H7 (cell line): ENCODE measurements at regions not wholly inside any gene's neighbourhood (a gene's known extent, or its start where the extent isn't known, plus 50 kb on each side); places are given as distances from the start of the nearest gene placed in this dataset.
"Not testable (repeated sequence)": the region's sequence is repeated elsewhere in the genome, so short reads cannot be mapped to it uniquely, and the experiment has no call there.

Experiments
- DNase-seq: peaks from one replicate; pipeline ENCODE4 v3.0.0; 2012
- H3K27me3 ChIP-seq: 2 replicates; pipeline ENCODE4 v1.6.0; 2011; ENCODE audit warnings: mild to moderate bottlenecking, low read length; ENCODE audit not compliant: control insufficient read depth, insufficient read depth
- H3K36me3 ChIP-seq: replicated peaks from 2 replicates; pipeline ENCODE4 v1.5.1; 2011; ENCODE audit warnings: low read length; ENCODE audit not compliant: control insufficient read depth, insufficient read depth
- H3K4me3 ChIP-seq: 2 replicates; pipeline ENCODE4 v1.5.1; 2011; ENCODE audit warnings: low read depth, mild to moderate bottlenecking, control low read depth, low read length, moderate library complexity; ENCODE audit not compliant: insufficient read depth

GRCh38 chr4:131347816-131348215 is 1801.3 kb upstream of the PCDH10 start:
- Histone ChIP-seq H3K27me3 (no peaks in the 10 kb centered on the region), H3K4me3 (no peak overlapping the region), H3K36me3 (no peaks in the 10 kb centered on the region)
- no peak for DNase-seq

DNA sequence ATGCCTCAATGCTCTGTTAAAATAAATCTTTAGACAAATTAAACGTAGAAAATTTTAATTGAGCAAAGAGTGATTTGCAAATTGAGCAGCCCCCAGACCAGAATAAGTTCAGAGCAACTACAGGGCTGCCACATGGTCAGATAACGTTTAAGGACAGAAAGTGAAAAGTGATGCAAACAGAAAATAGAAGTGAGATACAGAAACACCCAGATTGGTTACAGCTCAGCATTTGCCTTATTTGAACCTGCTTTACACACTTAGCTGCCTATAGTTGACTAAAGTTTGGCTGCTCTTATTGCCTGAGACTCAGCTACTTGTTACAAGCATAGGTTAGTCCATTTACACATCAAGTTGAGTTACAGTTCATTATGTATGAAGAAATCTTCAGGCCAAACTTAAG is 1800.8 kb upstream of the PCDH10 start:
- Histone ChIP-seq H3K4me3 (no peak overlapping the region), H3K27me3 (no peaks in the 10 kb centered on the region), H3K36me3 (no peaks in the 10 kb centered on the region)
- DNase-seq, result no peak

- H3K4me3 ChIP-seq, H3K27me3 ChIP-seq, H3K36me3 ChIP-seq, DNase-seq: not testable (repeated sequence)
Measured at GRCh38 chr4:131352371-131352770, 1796.7 kb upstream of the PCDH10 start.

DNA sequence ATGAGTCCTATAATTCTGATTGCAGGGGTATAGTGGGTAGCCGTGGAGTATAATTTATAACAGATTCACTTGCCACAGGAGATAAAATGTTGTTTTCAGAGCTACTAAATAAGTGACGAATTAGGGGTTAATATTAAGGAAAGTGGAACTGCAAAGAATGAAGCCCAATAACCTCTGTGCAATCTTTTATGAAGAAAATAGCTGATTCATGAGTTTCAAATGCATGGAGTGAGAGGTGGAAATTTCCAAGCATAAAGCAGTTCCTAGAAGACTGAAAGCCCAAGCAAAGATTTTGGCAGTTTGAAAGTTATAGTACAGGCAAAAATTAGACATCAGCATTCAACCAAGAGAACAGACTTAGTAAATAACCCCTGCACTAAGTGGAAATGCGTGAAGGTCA is 1782.4 kb upstream of the PCDH10 start:
- no peaks in the 10 kb centered on the region for H3K36me3 ChIP-seq

DNA sequence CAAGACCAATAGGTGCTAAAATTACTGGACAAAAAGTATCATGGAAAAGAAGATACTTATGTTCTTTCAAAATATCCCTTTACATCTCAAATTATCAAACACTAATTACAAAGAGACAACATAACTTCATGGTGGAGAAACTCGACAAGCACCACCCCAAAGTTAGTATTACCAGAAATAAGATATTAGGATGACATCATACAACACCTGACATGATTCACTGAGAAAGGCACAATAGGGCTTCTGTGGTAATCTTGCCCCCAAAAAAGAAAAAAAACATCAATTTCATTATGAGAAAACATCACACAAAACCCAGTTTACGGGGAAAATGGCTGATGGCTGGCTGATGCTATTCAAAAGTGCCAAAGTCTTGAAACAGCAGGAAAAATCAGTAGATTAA is 1781.7 kb upstream of the PCDH10 start:
- no peaks in the 10 kb centered on the region for H3K36me3 ChIP-seq
- no peak overlapping the region for H3K4me3 ChIP-seq
- no peaks in the 10 kb centered on the region for H3K27me3 ChIP-seq
- DNase-seq, result no peak

More for the DNA sequence above, 1782.4 kb upstream of the PCDH10 start:
- no peak for DNase-seq
- Histone ChIP-seq H3K4me3 (no peak overlapping the region), H3K27me3 (no peaks in the 10 kb centered on the region)

GRCh38 chr4:131370846-131371245 is 1778.2 kb upstream of the PCDH10 start:
- H3K27me3 ChIP-seq, result no peaks in the 10 kb centered on the region
- DNase-seq, result no peak
- H3K4me3 ChIP-seq, result no peak overlapping the region
- H3K36me3 ChIP-seq, result no peaks in the 10 kb centered on the region

DNA sequence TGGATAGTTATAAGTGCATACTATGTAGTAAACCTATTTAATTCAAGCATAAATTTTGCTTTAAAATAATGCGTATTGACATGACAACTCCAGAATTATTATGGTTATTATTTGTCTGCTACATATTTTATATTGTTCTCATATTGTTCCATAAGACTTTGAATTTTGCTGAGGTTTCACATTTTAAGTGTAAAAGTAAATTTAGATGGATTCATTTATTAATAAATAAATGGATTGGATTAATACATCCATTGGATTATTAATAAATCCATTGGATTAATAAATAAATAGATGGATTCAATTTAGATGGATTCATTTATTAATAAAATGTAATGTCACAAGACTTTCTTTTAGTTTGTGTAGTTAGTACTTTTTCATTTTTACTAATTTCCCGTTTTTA is 1768.0 kb upstream of the PCDH10 start:
- no peak overlapping the region for H3K4me3 ChIP-seq
- no peaks in the 10 kb centered on the region for H3K27me3 ChIP-seq
- DNase-seq, result no peak
- H3K36me3 ChIP-seq, result no peaks in the 10 kb centered on the region

DNA sequence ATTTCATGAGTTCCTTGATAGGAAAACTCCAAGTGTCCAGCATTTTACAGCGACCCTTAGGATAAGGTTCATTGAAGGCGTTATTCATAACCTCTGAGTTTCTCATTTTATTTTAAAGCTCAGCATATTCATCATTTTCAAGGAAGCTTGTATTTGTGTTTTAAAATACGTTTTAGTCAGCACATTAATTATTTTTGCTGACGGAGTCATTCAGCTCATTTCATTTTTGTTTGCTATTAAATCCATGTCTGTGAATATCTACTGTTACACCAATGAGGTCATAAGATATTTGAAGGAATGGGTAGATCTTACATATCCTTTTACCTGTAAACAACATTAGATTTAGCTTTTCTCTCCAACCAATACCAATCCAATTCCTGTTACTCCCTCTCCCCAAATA is 1766.3 kb upstream of the PCDH10 start:
- H3K27me3 ChIP-seq, result no peaks in the 10 kb centered on the region
- H3K4me3 ChIP-seq, result no peak overlapping the region
- DNase-seq, result no peak
- no peaks in the 10 kb centered on the region for H3K36me3 ChIP-seq

- DNase-seq, result no peak
- H3K4me3 ChIP-seq, result no peak overlapping the region
Measured at GRCh38 chr4:131388277-131388676, 1760.8 kb upstream of the PCDH10 start.

DNA sequence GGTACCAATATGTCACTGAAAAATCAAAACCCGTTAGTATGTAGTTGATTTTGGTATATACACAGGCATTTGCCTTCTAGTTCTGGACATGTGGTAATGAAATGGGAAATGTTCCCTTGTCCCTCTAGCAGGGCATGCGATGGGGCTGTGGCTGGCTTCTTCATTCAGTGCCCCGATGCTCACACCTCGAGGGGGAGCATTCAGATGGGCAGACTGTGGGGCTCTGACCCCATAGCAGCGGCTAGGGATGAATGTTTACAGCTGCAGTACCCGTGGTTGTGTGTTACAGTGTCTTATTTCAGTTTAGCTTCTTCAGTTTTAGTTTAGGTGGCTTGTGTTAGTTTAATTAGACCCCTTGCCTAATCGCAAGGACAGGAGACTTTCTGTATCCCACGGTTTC is 1741.0 kb upstream of the PCDH10 start:
- Histone ChIP-seq H3K27me3 (no peaks in the 10 kb centered on the region), H3K4me3 (no peak overlapping the region), H3K36me3 (no peaks in the 10 kb centered on the region)
- DNase-seq, result no peak

More at GRCh38 chr4:131388277-131388676, 1760.8 kb upstream of the PCDH10 start:
- H3K27me3 ChIP-seq, result no peaks in the 10 kb centered on the region
- H3K36me3 ChIP-seq, result no peaks in the 10 kb centered on the region

DNA sequence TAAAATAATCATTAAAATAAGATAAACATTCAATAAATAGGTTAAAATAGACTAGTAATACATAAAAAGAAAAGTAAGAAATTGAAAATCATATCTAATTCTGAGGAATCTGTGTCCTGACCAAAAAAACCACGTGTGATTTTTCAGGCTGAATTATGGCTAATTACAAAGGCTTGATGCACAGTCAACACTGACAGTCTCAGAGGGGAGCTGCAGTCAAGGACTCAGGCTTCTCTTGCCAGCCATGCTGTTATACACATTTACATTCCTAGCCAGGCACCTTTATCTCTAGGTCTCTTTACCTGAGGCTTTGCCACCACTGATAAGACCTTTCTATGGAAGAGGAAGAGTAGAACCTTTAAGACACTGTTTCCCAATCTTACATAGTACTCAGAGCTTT is 1737.7 kb upstream of the PCDH10 start:
- Histone ChIP-seq H3K36me3 (no peaks in the 10 kb centered on the region), H3K27me3 (no peaks in the 10 kb centered on the region), H3K4me3 (no peak overlapping the region)
- no peak for DNase-seq

- no peak for DNase-seq
- Histone ChIP-seq H3K4me3 (no peak overlapping the region), H3K36me3 (no peaks in the 10 kb centered on the region), H3K27me3 (no peaks in the 10 kb centered on the region)
Measured at GRCh38 chr4:131419147-131419546, 1729.9 kb upstream of the PCDH10 start.

DNA sequence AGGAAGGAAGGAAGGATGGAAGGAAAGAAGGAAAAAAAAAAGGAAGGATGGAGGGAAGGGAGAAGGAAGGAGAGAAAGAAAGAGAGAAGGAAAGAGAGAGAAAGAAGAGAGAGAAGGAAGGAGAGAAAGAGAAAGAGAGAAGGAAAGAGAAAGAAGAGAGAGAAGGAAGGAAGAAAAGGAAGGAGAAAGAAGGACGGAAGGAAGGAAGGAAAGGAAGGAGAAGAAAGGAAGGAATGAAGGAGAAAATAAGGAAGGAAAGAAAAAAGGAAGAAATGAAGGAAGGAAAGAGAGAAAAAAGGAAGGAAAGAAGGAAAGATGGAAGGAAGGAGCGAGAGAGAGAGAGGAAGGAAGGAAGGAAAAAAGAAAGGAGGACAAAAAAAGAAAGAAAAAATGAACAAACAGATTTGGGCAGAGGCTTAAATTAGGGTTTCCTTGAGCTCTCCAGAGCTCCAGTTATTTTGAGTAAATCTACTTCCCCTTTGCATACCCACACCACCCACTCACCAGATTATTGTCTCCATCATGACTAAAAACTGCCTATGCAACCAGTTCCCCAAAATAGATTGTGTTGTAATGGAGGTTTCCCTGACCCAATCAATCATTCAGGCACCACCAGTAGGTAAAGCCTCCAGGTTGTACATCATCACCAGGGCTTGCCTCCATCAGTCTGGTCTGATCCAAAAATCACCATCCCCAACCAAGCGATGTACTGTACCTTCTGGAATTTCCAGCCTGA is 1722.9 kb upstream of the PCDH10 start:
- Histone ChIP-seq H3K4me3 (no peak overlapping the region), H3K27me3 (no peaks in the 10 kb centered on the region), H3K36me3 (no peaks in the 10 kb centered on the region)
- DNase-seq, result no peak

DNA sequence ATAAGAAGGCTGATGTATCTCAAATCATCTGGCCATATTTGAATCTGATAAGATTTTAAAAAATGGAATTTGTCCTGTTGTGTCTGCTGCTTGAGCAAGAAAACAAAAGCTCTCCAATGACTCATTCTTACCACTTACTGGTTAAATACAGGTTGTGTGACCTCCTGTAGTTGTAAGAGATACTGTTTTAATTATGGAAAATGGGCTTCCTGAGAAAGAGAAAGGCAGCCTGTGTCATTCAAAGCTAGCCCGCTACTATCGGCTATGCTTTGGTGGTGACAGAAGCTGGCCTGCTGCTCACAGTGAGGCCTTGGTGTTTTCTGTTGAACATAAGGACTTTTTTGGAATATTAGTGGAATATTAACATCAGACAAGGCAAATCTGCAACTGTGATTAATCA is 1722.1 kb upstream of the PCDH10 start:
- Histone ChIP-seq H3K27me3 (no peaks in the 10 kb centered on the region), H3K36me3 (no peaks in the 10 kb centered on the region), H3K4me3 (no peak overlapping the region)
- DNase-seq, result peak; percentile 2

- no peak overlapping the region for H3K4me3 ChIP-seq
- H3K27me3 ChIP-seq, result no peaks in the 10 kb centered on the region
- DNase-seq, result no peak
- no peaks in the 10 kb centered on the region for H3K36me3 ChIP-seq
Measured at GRCh38 chr4:131430302-131430701, 1718.8 kb upstream of the PCDH10 start.
